HCT116 (cell line): ENCODE measurements at regions not wholly inside any gene's neighbourhood (a gene's known extent, or its start where the extent isn't known, plus 50 kb on each side); places are given as distances from the start of the nearest gene placed in this dataset.

Experiments used
- ATAC-seq: fragments of 200-7000 bp; cut with Tn5 transposase; 2 replicates; pipeline ENCODE4 v1.9.1; 2020; ENCODE audit warnings: mild to moderate bottlenecking, moderate library complexity
- BruUV-seq: library from RNA; stranded (reverse); fragments of 400-500 nt; replicated peaks from 2 replicates; lab custom pipeline; 2021; lab: Mats Ljungman, UMichigan
- CTCF ChIA-PET: fragments of 300-600 bp; sonication (Branson Sonifier 250); formaldehyde crosslinking; loops from one replicate; lab custom pipeline; 2021; ENCODE audit warnings: antibody characterized with exemption; lab: Charles Lee
- POLR2A ChIA-PET: fragments of 300-600, 350-600 bp; sonication (Branson Sonifier 250); formaldehyde crosslinking; loops from one replicate; lab custom pipeline; 2021; ENCODE audit warnings: antibody characterized with exemption; lab: Charles Lee
- RAD21 ChIA-PET, 2 experiments: fragments of 300-600 bp; sonication (Branson Sonifier 250); formaldehyde crosslinking; loops; one replicate each; lab custom pipeline; 2023; ENCODE audit warnings: low total read pairs in 2 of 2; ENCODE audit not compliant: uncharacterized antibody in 2 of 2, unreplicated experiment in 2 of 2, low non-redundant PET in 1 of 2; lab: Charles Lee
- DNase-seq: peaks from one replicate; pipeline ENCODE4 v3.0.0-alpha.2; 2010; ENCODE audit warnings: low read depth, low spot score
- H2AFZ ChIP-seq: fragments of 200-600 bp; shearing (Covaris generic), sonication (generic); 2 replicates; pipeline ENCODE4 v1.6.1; 2017; ENCODE audit warnings: low read depth, mixed run types, mixed read lengths, antibody characterized with exemption, low read length; ENCODE audit not compliant: poor library complexity, severe bottlenecking
- H3K27ac ChIP-seq: 2 replicates; pipeline ENCODE4 v1.5.1; 2012; ENCODE audit warnings: low read depth, low read length
- H3K27me3 ChIP-seq: fragments of 200-600 bp; sonication (generic); 2 replicates; pipeline ENCODE4 v1.6.1; 2016; ENCODE audit warnings: mixed run types, low read length, mixed read lengths; ENCODE audit not compliant: insufficient read depth
- H3K36me3 ChIP-seq, 2 experiments: fragments of 200-500 bp in 1 of 2; fragments of 200-600 bp in 1 of 2; sonication (Bioruptor generic) in 1 of 2; sonication (generic) in 1 of 2; 2 replicates each; pipeline versions ENCODE4 v1.5.1 to v1.6.1; 2014 to 2016; ENCODE audit warnings: low read length in 2 of 2, inconsistent platforms in 1 of 2, mixed read lengths in 1 of 2, mixed run types in 1 of 2; ENCODE audit not compliant: insufficient read depth in 2 of 2, control insufficient read depth in 1 of 2
- H3K4me1 ChIP-seq, 2 experiments: fragments of 200-600 bp in 1 of 2; sonication (generic) in 1 of 2; 2 replicates each; pipeline versions ENCODE4 v1.5.1 to v1.6.1; 2012 to 2017; ENCODE audit warnings: low read length in 2 of 2, inconsistent platforms in 1 of 2, mild to moderate bottlenecking in 1 of 2, mixed read lengths in 1 of 2, mixed run types in 1 of 2, moderate library complexity in 1 of 2; ENCODE audit not compliant: insufficient read depth in 2 of 2, control insufficient read depth in 1 of 2
- H3K4me2 ChIP-seq: fragments of 200-600 bp; sonication (generic); 2 replicates; pipeline ENCODE4 v1.6.1; 2017; ENCODE audit warnings: mixed run types, low read length, mixed read lengths
- H3K4me3 ChIP-seq, 2 experiments: fragments of 200-600 bp in 1 of 2; sonication (generic) in 1 of 2; replicated peaks in 1 of 2; 2 replicates each; pipeline ENCODE4 v1.5.1; 2011 to 2016; ENCODE audit warnings: low read length in 2 of 2, control low read depth in 1 of 2, low read depth in 1 of 2, mild to moderate bottlenecking in 1 of 2, mixed read lengths in 1 of 2, mixed run types in 1 of 2
- H3K79me2 ChIP-seq: fragments of 200-600 bp; sonication (generic); 2 replicates; pipeline ENCODE4 v1.6.1; 2017; ENCODE audit warnings: mild to moderate bottlenecking, mixed run types, low read length, moderate library complexity, mixed read lengths; ENCODE audit not compliant: insufficient read depth
- H3K9ac ChIP-seq: fragments of 200-600 bp; sonication (generic); 2 replicates; pipeline ENCODE4 v1.6.1; 2016; ENCODE audit warnings: low read length, mixed read lengths
- H3K9me2 ChIP-seq: fragments of 200-600 bp; sonication (generic), shearing (Covaris generic); 2 replicates; pipeline ENCODE4 v1.6.1; 2017; ENCODE audit warnings: mixed run types, mild to moderate bottlenecking, moderate library complexity; ENCODE audit not compliant: insufficient read depth
- H3K9me3 ChIP-seq, 2 experiments: fragments of 200-500 bp in 1 of 2; fragments of 200-600 bp in 1 of 2; sonication (Bioruptor generic) in 1 of 2; sonication (generic) in 1 of 2; 2 replicates each; pipeline ENCODE4 v1.6.1; 2014 to 2017; ENCODE audit warnings: low read length in 2 of 2, mixed read lengths in 2 of 2, inconsistent platforms in 1 of 2, low read depth in 1 of 2, mild to moderate bottlenecking in 1 of 2, mixed run types in 1 of 2, moderate library complexity in 1 of 2; ENCODE audit not compliant: control insufficient read depth in 1 of 2, insufficient read depth in 1 of 2
- H4K20me1 ChIP-seq: fragments of 200-600 bp; sonication (generic), shearing (Covaris generic); 2 replicates; pipeline ENCODE4 v1.6.1; 2017; ENCODE audit warnings: mixed run types, mild to moderate bottlenecking, moderate library complexity; ENCODE audit not compliant: insufficient read depth
- ELF1 ChIP-seq: IDR thresholded peaks from 2 replicates; pipeline ENCODE4 v1.6.1; 2012; ENCODE audit warnings: low read depth, borderline replicate concordance
- EZH2phosphoT487 ChIP-seq: fragments of 200-600 bp; IDR thresholded peaks from 2 replicates; pipeline ENCODE4 v1.6.1; 2018; ENCODE audit warnings: antibody characterized with exemption, borderline replicate concordance
- FOSL1 ChIP-seq: IDR thresholded peaks from 2 replicates; pipeline ENCODE4 v1.6.1; 2012; ENCODE audit warnings: low read depth
- SIN3A ChIP-seq: IDR thresholded peaks from 2 replicates; pipeline ENCODE4 v1.6.1; 2012; ENCODE audit warnings: low read depth
- ZFX ChIP-seq: fragments of 450-650 bp; IDR thresholded peaks from 2 replicates; pipeline ENCODE4 v1.6.1; 2017
- intact Hi-C: fragments of 100-400 bp; cut with micrococcal nuclease; formaldehyde crosslinking; loops from 2 replicates; pipeline ENCODE4 v1.10.0; 2022
- TF ChIP-seq, protein P1 (sequence below): IDR thresholded peaks from 2 replicates; pipeline ENCODE4 v1.6.1; 2012
- TF ChIP-seq, protein P2 (sequence below): IDR thresholded peaks from 2 replicates; pipeline ENCODE4 v1.6.1; 2012
- TF ChIP-seq, protein P3 (sequence below): IDR thresholded peaks from 2 replicates; pipeline ENCODE4 v1.6.1; 2012; ENCODE audit warnings: low read depth

DNA sequence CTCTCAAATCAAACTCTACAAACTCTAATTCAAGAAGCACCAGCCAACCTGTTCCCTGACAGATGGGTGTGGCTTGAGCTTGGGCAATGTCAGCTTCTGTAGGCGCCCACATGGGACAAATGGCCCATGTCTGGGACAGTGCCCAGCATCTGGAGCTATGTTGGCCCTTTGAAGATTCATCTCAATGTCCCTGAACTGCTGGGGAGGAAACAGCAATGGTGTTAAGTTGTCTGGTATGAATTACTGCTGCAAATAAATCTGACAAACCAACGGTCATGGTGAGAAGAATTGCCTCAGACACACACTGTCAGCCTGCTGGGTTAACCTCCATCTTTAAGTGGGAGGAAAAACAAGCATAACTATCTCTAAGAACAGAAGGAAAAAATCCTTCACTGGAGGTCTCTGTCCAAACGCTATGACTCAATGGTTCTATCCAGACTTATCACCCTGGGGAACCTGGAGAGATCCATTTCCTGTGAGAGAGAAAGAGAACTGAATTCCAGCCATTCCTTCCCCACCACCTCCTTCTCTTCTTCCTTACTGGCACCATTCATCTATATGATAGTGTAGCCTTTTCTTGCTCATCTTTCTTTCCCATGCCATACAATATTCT lies 274.9 kb downstream of the CDH26 start:
- no peaks in the 10 kb centered on the region for H3K9me2 ChIP-seq
- no peaks in the 10 kb centered on the region; a peak in 1 of 4 replicates for H3K9me3 ChIP-seq
- CTCF ChIA-PET = no interaction called here
- ATAC-seq (no peak), DNase-seq (no peak)
- no TSS peak for BruUV-seq
- RAD21 ChIA-PET = no interaction called here
- H3K27ac ChIP-seq = no peak overlapping the region
- no peak overlapping the region for H2AFZ ChIP-seq
- no peaks in the 10 kb centered on the region for H3K36me3 ChIP-seq
- no peaks in the 10 kb centered on the region for H3K27me3 ChIP-seq
- intact Hi-C loops = no loop called here
- no peak overlapping the region for H3K4me2 ChIP-seq
- TF ChIP-seq, protein P1, sequence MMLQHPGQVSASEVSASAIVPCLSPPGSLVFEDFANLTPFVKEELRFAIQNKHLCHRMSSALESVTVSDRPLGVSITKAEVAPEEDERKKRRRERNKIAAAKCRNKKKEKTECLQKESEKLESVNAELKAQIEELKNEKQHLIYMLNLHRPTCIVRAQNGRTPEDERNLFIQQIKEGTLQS = no peak
- TF ChIP-seq, protein P2, sequence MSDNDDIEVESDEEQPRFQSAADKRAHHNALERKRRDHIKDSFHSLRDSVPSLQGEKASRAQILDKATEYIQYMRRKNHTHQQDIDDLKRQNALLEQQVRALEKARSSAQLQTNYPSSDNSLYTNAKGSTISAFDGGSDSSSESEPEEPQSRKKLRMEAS = no peak
- TF ChIP-seq SIN3A = no peak
- no peak for TF ChIP-seq FOSL1
- TF ChIP-seq, protein P3, sequence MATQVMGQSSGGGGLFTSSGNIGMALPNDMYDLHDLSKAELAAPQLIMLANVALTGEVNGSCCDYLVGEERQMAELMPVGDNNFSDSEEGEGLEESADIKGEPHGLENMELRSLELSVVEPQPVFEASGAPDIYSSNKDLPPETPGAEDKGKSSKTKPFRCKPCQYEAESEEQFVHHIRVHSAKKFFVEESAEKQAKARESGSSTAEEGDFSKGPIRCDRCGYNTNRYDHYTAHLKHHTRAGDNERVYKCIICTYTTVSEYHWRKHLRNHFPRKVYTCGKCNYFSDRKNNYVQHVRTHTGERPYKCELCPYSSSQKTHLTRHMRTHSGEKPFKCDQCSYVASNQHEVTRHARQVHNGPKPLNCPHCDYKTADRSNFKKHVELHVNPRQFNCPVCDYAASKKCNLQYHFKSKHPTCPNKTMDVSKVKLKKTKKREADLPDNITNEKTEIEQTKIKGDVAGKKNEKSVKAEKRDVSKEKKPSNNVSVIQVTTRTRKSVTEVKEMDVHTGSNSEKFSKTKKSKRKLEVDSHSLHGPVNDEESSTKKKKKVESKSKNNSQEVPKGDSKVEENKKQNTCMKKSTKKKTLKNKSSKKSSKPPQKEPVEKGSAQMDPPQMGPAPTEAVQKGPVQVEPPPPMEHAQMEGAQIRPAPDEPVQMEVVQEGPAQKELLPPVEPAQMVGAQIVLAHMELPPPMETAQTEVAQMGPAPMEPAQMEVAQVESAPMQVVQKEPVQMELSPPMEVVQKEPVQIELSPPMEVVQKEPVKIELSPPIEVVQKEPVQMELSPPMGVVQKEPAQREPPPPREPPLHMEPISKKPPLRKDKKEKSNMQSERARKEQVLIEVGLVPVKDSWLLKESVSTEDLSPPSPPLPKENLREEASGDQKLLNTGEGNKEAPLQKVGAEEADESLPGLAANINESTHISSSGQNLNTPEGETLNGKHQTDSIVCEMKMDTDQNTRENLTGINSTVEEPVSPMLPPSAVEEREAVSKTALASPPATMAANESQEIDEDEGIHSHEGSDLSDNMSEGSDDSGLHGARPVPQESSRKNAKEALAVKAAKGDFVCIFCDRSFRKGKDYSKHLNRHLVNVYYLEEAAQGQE = no peak
- TF ChIP-seq EZH2phosphoT487 = no peak
- no peak for TF ChIP-seq ELF1
- TF ChIP-seq ZFX = no peak
- POLR2A ChIA-PET = no interaction called here
- no peaks in the 10 kb centered on the region for H3K4me1 ChIP-seq
- no peaks in the 10 kb centered on the region for H3K79me2 ChIP-seq
- no peak overlapping the region for H3K9ac ChIP-seq
- H4K20me1 ChIP-seq = no peaks in the 10 kb centered on the region
- no peak overlapping the region for H3K4me3 ChIP-seq
